Trophoblast cell (in vitro differentiated cells and primary cell): ENCODE measurements at regions not wholly inside any gene's neighbourhood (a gene's known extent, or its start where the extent isn't known, plus 50 kb on each side); places are given as distances from the start of the nearest gene placed in this dataset.
A peak's percentile ranks its signal among the peaks of the same experiment; 100 is the strongest.

Experiments
- DNase-seq, 2 donors: peaks; one replicate each; pipeline ENCODE4 v3.0.0-alpha.2; 2016
- H2AFZ ChIP-seq: 2 replicates; pipeline ENCODE4 v1.6.1; 2013; ENCODE audit warnings: low read length, moderate library complexity, mild to moderate bottlenecking; ENCODE audit not compliant: insufficient read depth, poor library complexity
- H2AK5ac ChIP-seq: 2 replicates; pipeline ENCODE4 v1.6.1; 2013; ENCODE audit warnings: mild to moderate bottlenecking, low read length
- H2BK120ac ChIP-seq: 2 replicates; pipeline ENCODE4 v1.6.1; 2013; ENCODE audit warnings: low read length, mild to moderate bottlenecking, moderate library complexity; ENCODE audit not compliant: insufficient read depth, poor library complexity
- H2BK12ac ChIP-seq: 2 replicates; pipeline ENCODE4 v1.6.1; 2013; ENCODE audit warnings: mild to moderate bottlenecking, low read length, moderate library complexity
- H2BK5ac ChIP-seq: 2 replicates; pipeline ENCODE4 v1.6.1; 2013; ENCODE audit warnings: low read length, low read depth, moderate library complexity, mild to moderate bottlenecking; ENCODE audit not compliant: poor library complexity
- H3K14ac ChIP-seq: 2 replicates; pipeline ENCODE4 v1.6.1; 2013; ENCODE audit warnings: mild to moderate bottlenecking, low read length
- H3K18ac ChIP-seq: 2 replicates; pipeline ENCODE4 v1.6.1; 2013; ENCODE audit warnings: mild to moderate bottlenecking, low read length
- H3K23ac ChIP-seq: 2 replicates; pipeline ENCODE4 v1.6.1; 2013; ENCODE audit warnings: low read length
- H3K27ac ChIP-seq: 2 replicates; pipeline ENCODE4 v1.5.1; 2013; ENCODE audit warnings: low read depth, mild to moderate bottlenecking, inconsistent platforms, low read length, moderate library complexity
- H3K27me3 ChIP-seq: 2 replicates; pipeline ENCODE4 v1.6.1; 2013; ENCODE audit warnings: inconsistent platforms, mild to moderate bottlenecking, low read length, moderate library complexity; ENCODE audit not compliant: insufficient read depth
- H3K36me3 ChIP-seq, 2 experiments: 1 replicate in 1 of 2; 2 replicates in 1 of 2; pipeline ENCODE4 v1.6.1; 2013; ENCODE audit warnings: low read length in 2 of 2, mild to moderate bottlenecking in 2 of 2, moderate library complexity in 1 of 2; ENCODE audit not compliant: insufficient read depth in 2 of 2, control insufficient read depth in 1 of 2
- H3K4ac ChIP-seq: 2 replicates; pipeline ENCODE4 v1.6.1; 2013; ENCODE audit warnings: low read depth, mild to moderate bottlenecking, low read length, moderate library complexity
- H3K4me1 ChIP-seq, 2 experiments: 1 replicate in 1 of 2; 2 replicates in 1 of 2; pipeline ENCODE4 v1.6.1; 2013; ENCODE audit warnings: low read length in 2 of 2, mild to moderate bottlenecking in 2 of 2, moderate library complexity in 1 of 2; ENCODE audit not compliant: insufficient read depth in 2 of 2, control insufficient read depth in 1 of 2
- H3K4me2 ChIP-seq: 2 replicates; pipeline ENCODE4 v1.6.1; 2013; ENCODE audit warnings: inconsistent platforms, mild to moderate bottlenecking, low read length, moderate library complexity
- H3K4me3 ChIP-seq: 2 replicates; pipeline ENCODE4 v1.5.1; 2013; ENCODE audit warnings: mild to moderate bottlenecking, low read depth, low read length, inconsistent platforms
- H3K79me1 ChIP-seq: one replicate; pipeline ENCODE4 v1.6.1; 2013; ENCODE audit warnings: low read length
- H3K79me2 ChIP-seq: 2 replicates; pipeline ENCODE4 v1.6.1; 2013; ENCODE audit warnings: low read length, mild to moderate bottlenecking; ENCODE audit not compliant: control insufficient read depth, insufficient read depth, poor library complexity
- H3K9ac ChIP-seq: 2 replicates; pipeline ENCODE4 v1.6.1; 2013; ENCODE audit warnings: mild to moderate bottlenecking, low read length
- H3K9me3 ChIP-seq: 2 replicates; pipeline ENCODE4 v1.6.1; 2013; ENCODE audit warnings: low read depth, mild to moderate bottlenecking, control low read depth, inconsistent platforms, low read length; ENCODE audit not compliant: insufficient read depth
- H4K12ac ChIP-seq: 2 replicates; pipeline ENCODE4 v1.6.1; 2013; ENCODE audit warnings: low read depth, mild to moderate bottlenecking, low read length, moderate library complexity
- H4K8ac ChIP-seq: 2 replicates; pipeline ENCODE4 v1.6.1; 2013; ENCODE audit warnings: low read depth, mild to moderate bottlenecking, low read length, moderate library complexity
- H4K91ac ChIP-seq: one replicate; pipeline ENCODE4 v1.6.1; 2013; ENCODE audit warnings: low read depth, mild to moderate bottlenecking, low read length, moderate library complexity
- WGBS: extraction: QIAGEN DNeasy Blood & Tissue Kit; methylation state at CpG from one replicate; pipeline ENCODE4 v1.1.7; 2013; ENCODE audit warnings: missing lambda C conversion rate; ENCODE audit not compliant: insufficient read length, insufficient coverage; ENCODE audit errors: extremely low coverage; 5-methylcytosine and 5-hydroxymethylcytosine counted together

GRCh38 chr14:101400830-101401229, 160.5 kb upstream of the DIO3 start:
- H4K91ac ChIP-seq, result no peak overlapping the region
- peaks cover 4% of the 10 kb centered on the region for H3K79me2 ChIP-seq
- H3K4me1 ChIP-seq, result peaks cover 10 to 13% of the 10 kb centered on the region in 2 experiments
- no peak overlapping the region for H3K9ac ChIP-seq
- H2BK120ac ChIP-seq, result no peak overlapping the region
- no peak overlapping the region for H4K8ac ChIP-seq
- H3K36me3 ChIP-seq, result no peaks in the 10 kb centered on the region
- H3K14ac ChIP-seq, result no peak overlapping the region
- peak in 1 of 2 donors; percentile 7 for DNase-seq
- H3K27ac ChIP-seq, result peak overlapping the region; percentile 44
- no peak overlapping the region for H2BK12ac ChIP-seq
- H2BK5ac ChIP-seq, result no peak overlapping the region
- H3K4me2 ChIP-seq, result no peak overlapping the region
- H2AK5ac ChIP-seq, result no peak overlapping the region
- WGBS, result no CpG with 5 or more reads among the region's 11 CpGs
- H3K23ac ChIP-seq, result no peak overlapping the region
- no peaks in the 10 kb centered on the region for H3K27me3 ChIP-seq
- H2AFZ ChIP-seq, result no peak overlapping the region
- no peak overlapping the region for H3K4ac ChIP-seq
- no peak overlapping the region for H3K4me3 ChIP-seq
- no peak overlapping the region for H3K18ac ChIP-seq
- no peak overlapping the region for H4K12ac ChIP-seq
- H3K79me1 ChIP-seq, result peaks cover 6% of the 10 kb centered on the region
- H3K9me3 ChIP-seq, result peaks cover 2% of the 10 kb centered on the region

- Histone ChIP-seq H4K91ac (peak overlapping the region; percentile 40), H3K18ac (no peak overlapping the region), H3K4me1 (peaks cover 10 to 15% of the 10 kb centered on the region in 2 experiments), H2BK5ac (no peak overlapping the region), H3K4me3 (no peak overlapping the region), H3K27ac (no peak overlapping the region), H3K4me2 (no peak overlapping the region), H3K9me3 (peaks cover 2% of the 10 kb centered on the region), H3K27me3 (no peaks in the 10 kb centered on the region), H3K14ac (no peak overlapping the region), H2AK5ac (no peak overlapping the region), H2BK12ac (no peak overlapping the region), H3K4ac (no peak overlapping the region), H3K9ac (no peak overlapping the region), H4K8ac (no peak overlapping the region), H3K79me1 (peaks cover 6% of the 10 kb centered on the region), H2BK120ac (no peak overlapping the region), H4K12ac (no peak overlapping the region), H3K36me3 (no peaks in the 10 kb centered on the region), H2AFZ (no peak overlapping the region), H3K23ac (no peak overlapping the region), H3K79me2 (peaks cover 4% of the 10 kb centered on the region)
- DNase-seq, result no peak
- no CpG with 5 or more reads among the region's 23 CpGs for WGBS
Measured at GRCh38 chr14:101402936-101403660, 158.2 kb upstream of the DIO3 start.

GRCh38 chr14:101404426-101405170, 156.7 kb upstream of the DIO3 start:
- no peaks in the 10 kb centered on the region for H3K36me3 ChIP-seq
- no peaks in the 10 kb centered on the region for H3K27me3 ChIP-seq
- no peak for DNase-seq
- no peak overlapping the region for H2BK12ac ChIP-seq
- H3K23ac ChIP-seq, result no peak overlapping the region
- H3K4me1 ChIP-seq, result peaks cover 10 to 14% of the 10 kb centered on the region in 2 experiments
- no peak overlapping the region for H3K14ac ChIP-seq
- no peak overlapping the region for H4K8ac ChIP-seq
- WGBS, result no CpG with 5 or more reads among the region's 11 CpGs
- peaks cover 4% of the 10 kb centered on the region for H3K79me2 ChIP-seq
- H3K27ac ChIP-seq, result no peak overlapping the region
- no peak overlapping the region for H4K12ac ChIP-seq
- H3K4me2 ChIP-seq, result no peak overlapping the region
- H3K79me1 ChIP-seq, result peaks cover 6% of the 10 kb centered on the region
- peaks cover 3% of the 10 kb centered on the region for H3K9me3 ChIP-seq
- H3K4ac ChIP-seq, result no peak overlapping the region
- no peak overlapping the region for H2AFZ ChIP-seq
- H3K18ac ChIP-seq, result no peak overlapping the region
- H2BK120ac ChIP-seq, result no peak overlapping the region
- H2AK5ac ChIP-seq, result no peak overlapping the region
- no peak overlapping the region for H2BK5ac ChIP-seq
- no peak overlapping the region for H3K9ac ChIP-seq
- no peak overlapping the region for H3K4me3 ChIP-seq
- H4K91ac ChIP-seq, result peak overlapping the region; percentile 19

DNA sequence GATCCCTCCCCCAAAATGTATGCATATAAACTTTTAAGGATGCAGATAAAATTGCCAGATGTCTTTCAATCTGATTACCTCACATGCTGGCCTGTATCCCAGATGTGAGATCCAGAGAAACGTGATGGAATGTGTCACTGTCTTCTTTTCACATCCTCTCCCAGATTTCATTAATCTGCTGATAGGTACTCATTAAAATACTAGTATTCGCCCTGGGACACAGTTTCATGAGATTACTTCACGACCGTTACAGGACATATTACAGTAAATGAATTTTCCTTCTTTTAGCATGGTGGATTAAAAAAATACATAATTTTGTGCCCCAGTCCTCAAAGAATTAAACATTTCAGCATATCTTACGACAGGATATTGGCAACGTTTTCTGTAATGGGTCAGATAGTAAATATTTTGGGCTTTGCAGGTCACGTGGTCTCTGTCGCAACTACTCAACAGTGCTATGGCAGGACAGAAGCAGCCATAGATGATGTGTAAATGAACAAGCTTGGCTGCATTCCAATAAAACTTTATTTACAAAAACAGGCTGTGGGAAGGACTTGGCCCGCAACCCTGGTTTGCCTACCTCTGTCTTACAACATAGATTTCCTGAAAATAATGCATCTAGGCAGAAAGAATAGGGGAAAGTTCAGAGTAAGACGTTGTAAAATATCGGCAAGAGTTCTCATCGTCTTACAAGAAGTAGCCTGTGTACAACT, 156.0 kb upstream of the DIO3 start:
- H3K4me2 ChIP-seq, result no peak overlapping the region
- no peak overlapping the region for H2AFZ ChIP-seq
- no peak overlapping the region for H3K14ac ChIP-seq
- H3K4ac ChIP-seq, result no peak overlapping the region
- no peak overlapping the region for H4K91ac ChIP-seq
- DNase-seq, result peak in 1 of 2 donors; percentile 2
- H3K4me3 ChIP-seq, result no peak overlapping the region
- H3K18ac ChIP-seq, result no peak overlapping the region
- H3K4me1 ChIP-seq, result peaks cover 6 to 9% of the 10 kb centered on the region in 2 experiments
- H2BK5ac ChIP-seq, result no peak overlapping the region
- H2BK12ac ChIP-seq, result no peak overlapping the region
- H3K23ac ChIP-seq, result no peak overlapping the region
- peaks cover 1% of the 10 kb centered on the region for H3K79me2 ChIP-seq
- no peaks in the 10 kb centered on the region for H3K36me3 ChIP-seq
- H3K27ac ChIP-seq, result no peak overlapping the region
- H3K27me3 ChIP-seq, result no peaks in the 10 kb centered on the region
- H3K9ac ChIP-seq, result no peak overlapping the region
- H3K79me1 ChIP-seq, result peaks cover 2% of the 10 kb centered on the region
- H4K12ac ChIP-seq, result no peak overlapping the region
- H2AK5ac ChIP-seq, result no peak overlapping the region
- no CpG with 5 or more reads among the region's 12 CpGs for WGBS
- no peak overlapping the region for H2BK120ac ChIP-seq
- H3K9me3 ChIP-seq, result peaks cover 3% of the 10 kb centered on the region
- H4K8ac ChIP-seq, result no peak overlapping the region
